ENCODE measurements at regions not wholly inside any gene's neighbourhood (a gene's known extent, or its start where the extent isn't known, plus 50 kb on each side); places are given as distances from the start of the nearest gene placed in this dataset.

GRCh38 chr9:106761493-106761892 is 101.5 kb upstream of the ZNF462 start:
- TF ChIP-seq POLR2AphosphoS5 (IDR thresholded peaks at IDR 0.05; ENCODE audit: low read depth, low read length), result no peak
- TF ChIP-seq TAF1 (IDR thresholded peaks at IDR 0.05; ENCODE audit: borderline replicate concordance, insufficient read depth, low read length), result no peak
- no peak for TF ChIP-seq REST (IDR thresholded peaks at IDR 0.05; ENCODE audit: insufficient read depth in 1 of 2, low read depth in 2 of 2, low read length in 2 of 2)
- no peak for TF ChIP-seq SIN3A (IDR thresholded peaks at IDR 0.05; ENCODE audit: borderline replicate concordance, insufficient read depth, low read length)
- TF ChIP-seq FOXP2 (optimal IDR thresholded peaks at IDR 0.05; ENCODE audit: borderline replicate concordance, extremely low read depth, extremely low read length, insufficient read depth), result no peak

Data from PFSK-1 (cell line).